IMR-90 (cell line): ENCODE measurements at regions not wholly inside any gene's neighbourhood (a gene's known extent, or its start where the extent isn't known, plus 50 kb on each side); places are given as distances from the start of the nearest gene placed in this dataset.

Experiments used
- CTCF ChIP-seq: conservative IDR thresholded peaks from 2 replicates; pipeline ENCODE4 v1.5.1; 2012; ENCODE audit warnings: mild to moderate bottlenecking, low read depth, low read length, improper control_type of control experiment
- MAZ ChIP-seq: IDR thresholded peaks from 2 replicates; pipeline ENCODE4 v1.6.1; 2012; ENCODE audit warnings: low read depth, mild to moderate bottlenecking, low read length, improper control_type of control experiment, moderate library complexity, borderline replicate concordance
- MXI1 ChIP-seq: IDR thresholded peaks from 2 replicates; pipeline ENCODE4 v1.6.1; 2012; ENCODE audit warnings: low read depth, mild to moderate bottlenecking, low read length, moderate library complexity, borderline replicate concordance
- POLR2A ChIP-seq: IDR thresholded peaks from 2 replicates; pipeline ENCODE4 v1.6.1; 2012; ENCODE audit warnings: mild to moderate bottlenecking, low read depth, low read length
- RAD21 ChIP-seq: IDR thresholded peaks from 2 replicates; pipeline ENCODE4 v1.6.1; 2012; ENCODE audit warnings: low read length, improper control_type of control experiment

DNA sequence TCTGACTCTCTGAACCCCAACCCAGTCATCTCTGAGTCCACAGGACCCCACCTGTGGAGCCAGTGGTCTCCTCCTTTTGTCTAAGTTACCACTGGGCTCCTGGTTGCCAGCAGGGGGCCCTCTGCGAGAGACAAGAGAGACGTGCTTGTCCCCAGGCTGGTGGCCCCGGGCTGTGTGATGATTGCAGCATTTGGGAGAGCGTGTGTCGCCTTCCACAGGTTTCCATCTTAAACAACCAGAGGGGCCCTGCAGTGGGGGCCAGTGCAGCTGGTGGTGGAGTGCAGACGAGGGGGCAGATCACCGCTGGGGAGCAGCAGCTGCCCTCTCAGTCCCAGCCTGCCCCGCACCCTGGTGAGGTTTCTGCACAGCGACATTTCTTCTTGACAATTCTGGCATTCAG lies 122.4 kb upstream of the PPP2R2D start:
- TF ChIP-seq CTCF (no peak), RAD21 (no peak), MXI1 (no peak), MAZ (no peak), POLR2A (no peak)
